Heart right ventricle (tissue), 16 donors: ENCODE measurements at regions not wholly inside any gene's neighbourhood (a gene's known extent, or its start where the extent isn't known, plus 50 kb on each side); places are given as distances from the start of the nearest gene placed in this dataset.

Experiments
- ATAC-seq, 8 donors: fragments of 200-7000 bp; cut with Tn5 transposase; one replicate each; pipeline ENCODE4 v1.9.1; 2020; ENCODE audit warnings: mild to moderate bottlenecking in 8 of 8, moderate library complexity in 8 of 8, moderate number of reproducible peaks in 1 of 8
- DNase-seq, 2 donors: peaks; one replicate each; pipeline ENCODE4 v3.0.0-alpha.2; 2020
- H3K27ac ChIP-seq, 10 donors: fragments of 200-600 bp; sonication (generic) in 2 of 10; one replicate each; pipeline versions ENCODE4 v1.5.0 to v1.8.0; 2020 to 2022; ENCODE audit warnings: mild to moderate bottlenecking in 3 of 10
- H3K27me3 ChIP-seq, 7 donors: fragments of 200-600 bp; one replicate each; pipeline ENCODE4 v1.8.0; 2021 to 2022; ENCODE audit warnings: mild to moderate bottlenecking in 2 of 7
- H3K36me3 ChIP-seq, 9 donors: fragments of 200-600 bp; sonication (generic) in 1 of 9; one replicate each; pipeline versions ENCODE4 v1.5.0 to v1.8.0; 2020 to 2022; ENCODE audit warnings: mild to moderate bottlenecking in 2 of 9
- H3K4me1 ChIP-seq, 9 donors: fragments of 200-600 bp; sonication (generic) in 1 of 9; one replicate each; pipeline versions ENCODE4 v1.5.0 to v1.8.0; 2020 to 2022; ENCODE audit warnings: mild to moderate bottlenecking in 4 of 9
- H3K4me3 ChIP-seq, 10 donors: fragments of 200-600 bp; sonication (generic) in 2 of 10; one replicate each; pipeline versions ENCODE4 v1.5.0 to v1.8.0; 2020 to 2022; ENCODE audit warnings: mild to moderate bottlenecking in 7 of 10, moderate library complexity in 2 of 10
- H3K9me3 ChIP-seq, 11 donors: fragments of 200-600 bp in 10 of 11; sonication (generic) in 2 of 11; one replicate each; pipeline versions ENCODE4 v1.5.0 to v1.8.0; 2013 to 2022; ENCODE audit warnings: mild to moderate bottlenecking in 2 of 11, control low read depth in 1 of 11, moderate library complexity in 1 of 11
- CTCF ChIP-seq, 9 donors: fragments of 200-600 bp; sonication (generic) in 2 of 9; IDR thresholded peaks; one replicate each; pipeline versions ENCODE4 v1.5.0 to v1.8.0; 2021 to 2022; ENCODE audit warnings: antibody characterized with exemption in 9 of 9, mild to moderate bottlenecking in 5 of 9, moderate library complexity in 1 of 9
- WGBS, 2 donors: extraction: QIAGEN DNeasy Blood & Tissue Kit; methylation state at CpG; one replicate each; pipeline ENCODE4 v1.1.7; 2013; ENCODE audit warnings: inconsistent platforms in 1 of 2; 5-methylcytosine and 5-hydroxymethylcytosine counted together
- intact Hi-C, 10 donors: fragments of 100-400 bp; cut with DNase I; formaldehyde crosslinking; loops; one replicate each; pipeline versions ENCODE4 v1.11.1 to v1.14.2; 2022
- donor health status: Arrhythmogenic right ventricular cardiomyopathy.
- donor health status: ischemic (EF 13 %, LVEDD 7.1; RV severe dilation, severe dysfunction).
- donor health status: healthy with polysubstance abuse.
- donor health status: DM: no; HTN: yes; CAD: no.
- donor health status: DM: no; HTN: no; CAD: no.
- donor health status: ischemic (EF 25% LVEDD 6.9; RV normal size, moderate dysfunction).
- donor health status: ischemic (EF 25% LVEDD 5.7; RV mildly dilated, moderate dysfunction).
- donor health status: healthy.
- donor health status: DM: yes; HTN: yes; CAD: no.
- donor health status: Ischemic cardiomyopathy.
- donor health status: ischemic (EF 35%, LVEDD 5.7; RV mildly dilated, moderate dysfunction).
- donor health status: nonischemic (EF 11% LVEDD 7.7; RV severe dilation, severe dysfunction).
- donor health status: DM: yes; HTN: yes; CAD: no.
- donor health status: PGD.
- donor health status: ischemic (EF 29% LVEDD 5.4; RV normal size, mild dysfunction).
- donor health status: nonischemic (EF 23%, LVEDD 6.1; RV moderate dilation, normal function).

- Histone ChIP-seq H3K36me3 (no peaks in the 10 kb centered on the region), H3K9me3 (no peaks in the 10 kb centered on the region), H3K4me3 (no peak overlapping the region), H3K27me3 (no peaks in the 10 kb centered on the region), H3K4me1 (no peaks in the 10 kb centered on the region), H3K27ac (no peak overlapping the region)
- ATAC-seq (no peak), DNase-seq (no peak)
- no peak for TF ChIP-seq CTCF (IDR thresholded peaks at IDR 0.05)
- intact Hi-C loops = no loop called here
- WGBS, 2 donors = 93 to 96% methylated on average over 2 of the region's 2 CpGs
These were observed 818.5 kb downstream of the XPNPEP1 start for GRCh38 chr10:109104806-109105205.

- Histone ChIP-seq H3K27me3 (no peaks in the 10 kb centered on the region), H3K27ac (no peak overlapping the region), H3K4me3 (no peak overlapping the region), H3K36me3 (no peaks in the 10 kb centered on the region), H3K4me1 (no peaks in the 10 kb centered on the region), H3K9me3 (peaks cover 0 to 4% (median 0%) of the 10 kb centered on the region in 11 donors)
- ATAC-seq (no peak), DNase-seq (no peak)
- intact Hi-C loops = no loop called here
- TF ChIP-seq CTCF (IDR thresholded peaks at IDR 0.05) = no peak
- WGBS, 2 donors = 45 to 49% methylated on average over 2 of the region's 2 CpGs
These were observed 820.0 kb downstream of the XPNPEP1 start for GRCh38 chr10:109103278-109103677.

- peaks cover 0 to 12% (median 0%) of the 10 kb centered on the region in 11 donors for H3K9me3 ChIP-seq
- no peaks in the 10 kb centered on the region for H3K4me1 ChIP-seq
- no peaks in the 10 kb centered on the region for H3K27me3 ChIP-seq
- ATAC-seq (no peak), DNase-seq (no peak)
- H3K36me3 ChIP-seq = no peaks in the 10 kb centered on the region
- WGBS, 2 donors = 51 to 72% methylated on average over 3 of the region's 3 CpGs
- intact Hi-C loops = no loop called here
- no peak overlapping the region for H3K4me3 ChIP-seq
- TF ChIP-seq CTCF (IDR thresholded peaks at IDR 0.05) = no peak
- no peak overlapping the region for H3K27ac ChIP-seq
These were observed 833.5 kb downstream of the XPNPEP1 start for GRCh38 chr10:109089779-109090178.

GRCh38 chr10:109071539-109071938, 851.8 kb downstream of the XPNPEP1 start:
- 27 to 34% methylated on average over 2 of the region's 2 CpGs for WGBS, 2 donors
- intact Hi-C loops = no loop called here
- Histone ChIP-seq H3K4me3 (no peak overlapping the region), H3K9me3 (no peaks in the 10 kb centered on the region), H3K4me1 (no peaks in the 10 kb centered on the region), H3K36me3 (no peaks in the 10 kb centered on the region), H3K27me3 (no peaks in the 10 kb centered on the region), H3K27ac (no peak overlapping the region)
- DNase-seq = no peak
- ATAC-seq = no peak
- no peak for TF ChIP-seq CTCF (IDR thresholded peaks at IDR 0.05)

GRCh38 chr10:109070492-109070891, 852.8 kb downstream of the XPNPEP1 start:
- DNase-seq = no peak
- no peak for ATAC-seq
- no peak overlapping the region for H3K4me3 ChIP-seq
- H3K27ac ChIP-seq = no peak overlapping the region
- no peak for TF ChIP-seq CTCF (IDR thresholded peaks at IDR 0.05)
- H3K36me3 ChIP-seq = no peaks in the 10 kb centered on the region
- no peaks in the 10 kb centered on the region for H3K9me3 ChIP-seq
- H3K4me1 ChIP-seq = no peaks in the 10 kb centered on the region
- intact Hi-C loops = no loop called here
- H3K27me3 ChIP-seq = no peaks in the 10 kb centered on the region
